ENCODE measurements at regions not wholly inside any gene's neighbourhood (a gene's known extent, or its start where the extent isn't known, plus 50 kb on each side); places are given as distances from the start of the nearest gene placed in this dataset.

DNA sequence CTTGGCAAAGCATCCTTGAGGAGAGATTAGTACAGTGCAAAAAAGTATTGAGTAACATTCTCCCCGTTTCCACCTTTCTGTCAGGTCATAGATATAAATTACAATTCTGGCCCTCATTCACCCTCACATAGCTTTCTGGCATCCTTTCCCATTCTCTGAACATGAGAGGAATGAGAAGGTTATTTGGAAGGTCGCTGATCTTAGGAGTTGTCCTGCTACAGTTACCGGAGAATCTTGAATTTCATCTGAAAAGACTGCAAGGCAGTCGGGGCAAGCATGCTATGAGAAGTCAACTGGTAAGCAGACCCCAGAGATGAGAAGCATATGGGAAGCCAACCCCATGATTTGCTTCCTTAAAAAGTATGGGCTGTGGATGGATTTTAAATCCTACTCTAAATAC is 166.7 kb upstream of the CENPW start:
- Histone ChIP-seq H3K36me3 (replicated peaks; ENCODE audit: control insufficient read depth, insufficient read depth, low read length) (no peaks in the 10 kb centered on the region), H3K4me3 (ENCODE audit: insufficient read depth, low read depth, low read length) (no peak overlapping the region), H3K27me3 (ENCODE audit: control insufficient read depth, insufficient read depth, low read length) (no peaks in the 10 kb centered on the region)
- no peak for DNase-seq

GRCh38 chr6:126174697-126175096 is 165.2 kb upstream of the CENPW start:
- no peak for DNase-seq
- no peaks in the 10 kb centered on the region for H3K27me3 ChIP-seq (ENCODE audit: control insufficient read depth, insufficient read depth, low read length)
- H3K36me3 ChIP-seq (replicated peaks; ENCODE audit: control insufficient read depth, insufficient read depth, low read length) = no peaks in the 10 kb centered on the region
- no peak overlapping the region for H3K4me3 ChIP-seq (ENCODE audit: insufficient read depth, low read depth, low read length)

DNA sequence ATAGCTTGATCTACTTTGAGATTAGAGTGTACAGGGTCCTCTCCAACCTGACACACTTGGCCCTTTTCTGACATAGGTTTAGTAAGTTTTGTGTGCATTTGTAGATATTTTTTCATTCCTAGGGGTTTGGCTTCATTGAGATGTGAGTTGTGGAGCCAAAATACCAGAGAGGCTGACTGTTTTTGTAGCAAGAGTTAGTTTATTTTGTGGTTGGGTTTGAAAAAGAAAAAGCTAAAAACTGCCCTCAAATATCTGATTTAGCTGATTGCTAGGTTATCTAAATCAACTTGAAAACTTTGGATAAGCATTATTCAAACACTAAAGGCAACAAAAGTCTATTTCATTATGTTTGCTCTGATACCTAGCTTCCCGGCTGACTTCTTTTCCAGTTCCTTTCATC is 164.7 kb upstream of the CENPW start:
- H3K27me3 ChIP-seq (ENCODE audit: control insufficient read depth, insufficient read depth, low read length) = no peaks in the 10 kb centered on the region
- DNase-seq = no peak

GRCh38 chr6:126176282-126176681 is 163.6 kb upstream of the CENPW start:
- no peak for DNase-seq
- Histone ChIP-seq H3K36me3 (replicated peaks; ENCODE audit: control insufficient read depth, insufficient read depth, low read length) (no peaks in the 10 kb centered on the region), H3K4me3 (ENCODE audit: insufficient read depth, low read depth, low read length) (no peak overlapping the region), H3K27me3 (ENCODE audit: control insufficient read depth, insufficient read depth, low read length) (no peaks in the 10 kb centered on the region)

More for the DNA sequence above, 164.7 kb upstream of the CENPW start:
- Histone ChIP-seq H3K36me3 (replicated peaks; ENCODE audit: control insufficient read depth, insufficient read depth, low read length) (no peaks in the 10 kb centered on the region), H3K4me3 (ENCODE audit: insufficient read depth, low read depth, low read length) (no peak overlapping the region)

DNA sequence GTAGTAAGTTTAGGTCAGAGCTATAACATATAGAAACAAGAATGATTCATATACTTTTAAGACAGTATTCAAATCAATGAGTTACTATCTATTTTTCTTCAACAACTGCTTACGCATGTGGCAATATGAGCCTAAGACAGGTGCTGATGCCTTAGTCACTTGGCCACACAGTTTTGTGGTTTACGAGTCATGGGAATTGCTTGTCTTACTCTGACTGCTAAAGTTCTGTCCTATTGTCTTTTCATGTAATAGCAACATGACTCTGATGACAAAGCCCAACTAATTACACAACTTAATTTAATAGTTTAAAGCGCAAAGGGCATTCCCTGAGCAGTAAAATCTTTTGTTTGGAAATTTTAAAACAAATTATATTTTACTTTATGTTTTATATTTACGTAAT is 159.3 kb upstream of the CENPW start:
- no peak for DNase-seq
- Histone ChIP-seq H3K27me3 (ENCODE audit: control insufficient read depth, insufficient read depth, low read length) (no peaks in the 10 kb centered on the region), H3K36me3 (replicated peaks; ENCODE audit: control insufficient read depth, insufficient read depth, low read length) (no peaks in the 10 kb centered on the region), H3K4me3 (ENCODE audit: insufficient read depth, low read depth, low read length) (no peak overlapping the region)

DNA sequence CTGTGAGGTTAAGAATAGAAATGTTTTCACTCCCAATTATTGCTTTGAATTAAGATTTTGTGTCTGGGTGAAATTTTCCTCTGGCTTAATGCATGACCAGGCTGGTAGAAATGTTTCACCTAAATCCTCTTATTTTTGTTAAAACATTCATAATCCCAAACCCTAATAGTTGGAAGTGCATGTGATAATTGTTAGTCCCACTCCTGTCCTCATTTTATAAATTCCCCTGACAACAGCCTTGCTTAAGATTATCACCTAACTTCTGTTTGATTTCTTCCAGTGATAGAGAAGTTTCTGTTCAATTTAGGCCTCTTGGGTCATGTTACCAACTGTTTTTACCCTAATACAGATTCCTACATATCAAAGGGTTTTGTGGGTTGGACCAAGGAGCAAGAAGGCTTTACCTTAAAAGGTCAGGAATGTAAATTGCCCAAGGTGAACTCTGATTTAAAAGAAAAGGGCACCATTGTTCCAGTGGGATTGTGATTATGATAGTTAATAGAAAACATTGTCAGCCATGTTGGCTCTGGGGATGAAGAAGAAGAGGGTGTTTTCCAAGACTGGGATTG is 158.7 kb upstream of the CENPW start:
- DNase-seq = no peak

DNA sequence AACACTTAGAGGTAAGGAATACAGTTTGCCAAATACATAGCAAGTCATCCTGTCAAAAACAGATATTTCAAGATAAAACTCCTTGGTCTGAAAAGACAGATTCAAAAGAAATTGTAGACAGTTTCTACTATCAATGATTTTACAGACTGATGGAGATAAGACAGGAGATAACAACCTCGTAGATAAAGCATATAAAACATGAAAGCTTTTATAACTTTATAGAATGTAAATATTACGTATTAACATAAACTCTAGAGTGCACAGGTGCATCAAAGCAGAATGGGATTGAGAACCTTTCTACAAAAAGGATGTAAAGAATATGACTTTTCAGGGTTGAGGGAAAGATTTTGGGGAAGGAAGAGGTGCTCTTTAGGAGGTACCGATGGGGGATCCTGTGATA is 158.0 kb upstream of the CENPW start:
- H3K4me3 ChIP-seq (ENCODE audit: insufficient read depth, low read depth, low read length) = no peak overlapping the region

More for the DNA sequence above, 158.7 kb upstream of the CENPW start:
- no peak overlapping the region for H3K4me3 ChIP-seq (ENCODE audit: insufficient read depth, low read depth, low read length)
- no peaks in the 10 kb centered on the region for H3K27me3 ChIP-seq (ENCODE audit: control insufficient read depth, insufficient read depth, low read length)
- no peaks in the 10 kb centered on the region for H3K36me3 ChIP-seq (replicated peaks; ENCODE audit: control insufficient read depth, insufficient read depth, low read length)

DNA sequence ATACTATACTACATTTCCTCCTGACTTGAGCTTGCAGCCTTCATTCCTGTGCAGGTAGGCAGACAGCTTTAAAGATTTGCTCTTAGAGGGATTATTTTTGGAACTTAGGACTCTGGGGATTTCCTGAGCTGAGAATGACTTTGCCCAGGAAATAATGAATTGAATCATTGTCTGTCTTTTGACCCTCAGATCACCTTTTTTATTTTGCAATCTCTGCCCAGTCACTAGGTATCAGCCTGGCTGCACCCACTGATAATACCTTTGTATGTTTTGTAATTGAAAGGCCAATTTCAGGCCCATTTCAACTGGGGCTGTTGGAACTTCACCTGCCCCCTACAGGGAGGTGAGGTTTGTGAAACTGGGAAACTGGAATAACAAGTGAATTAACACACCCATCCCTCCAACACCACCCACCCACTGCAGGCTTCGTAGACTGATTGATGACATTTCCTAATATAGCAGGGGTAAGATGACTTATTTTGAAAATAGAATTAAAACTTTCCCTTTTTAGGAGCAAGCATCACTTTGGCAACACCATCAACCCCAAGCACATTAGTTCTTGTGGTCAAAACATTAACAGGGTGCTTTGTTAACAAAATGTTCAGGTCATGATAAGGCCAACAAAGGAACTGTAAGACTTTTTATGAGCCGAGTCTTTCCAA is 157.1 kb upstream of the CENPW start:
- Histone ChIP-seq H3K4me3 (ENCODE audit: insufficient read depth, low read depth, low read length) (no peak overlapping the region), H3K27me3 (ENCODE audit: control insufficient read depth, insufficient read depth, low read length) (no peaks in the 10 kb centered on the region)
- no peak for DNase-seq

More for the DNA sequence above, 158.0 kb upstream of the CENPW start:
- Histone ChIP-seq H3K27me3 (ENCODE audit: control insufficient read depth, insufficient read depth, low read length) (no peaks in the 10 kb centered on the region), H3K36me3 (replicated peaks; ENCODE audit: control insufficient read depth, insufficient read depth, low read length) (no peaks in the 10 kb centered on the region)
- no peak for DNase-seq

DNA sequence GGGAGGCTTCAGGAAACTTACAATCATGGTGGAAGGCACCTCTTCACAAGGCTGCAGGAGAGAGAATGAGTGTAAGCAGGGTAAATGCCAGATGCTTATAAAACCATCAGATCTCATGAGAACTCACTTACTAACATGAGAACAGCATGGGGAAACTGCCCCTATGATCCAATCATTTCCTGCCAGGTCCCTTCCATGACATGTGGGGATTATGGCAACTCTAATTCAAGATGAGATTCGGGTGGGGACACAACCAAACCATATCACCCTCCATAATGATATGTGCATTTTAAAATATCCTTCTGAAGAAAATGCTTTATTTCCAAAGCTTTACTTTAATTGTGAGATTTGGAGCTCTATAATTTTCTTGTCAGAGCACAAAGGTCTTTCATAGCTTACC is 154.1 kb upstream of the CENPW start:
- Histone ChIP-seq H3K27me3 (ENCODE audit: control insufficient read depth, insufficient read depth, low read length) (no peaks in the 10 kb centered on the region), H3K36me3 (replicated peaks; ENCODE audit: control insufficient read depth, insufficient read depth, low read length) (no peaks in the 10 kb centered on the region), H3K4me3 (ENCODE audit: insufficient read depth, low read depth, low read length) (no peak overlapping the region)
- DNase-seq = no peak

More for the DNA sequence above, 157.1 kb upstream of the CENPW start:
- H3K36me3 ChIP-seq (replicated peaks; ENCODE audit: control insufficient read depth, insufficient read depth, low read length) = no peaks in the 10 kb centered on the region

- DNase-seq = no peak
- Histone ChIP-seq H3K36me3 (replicated peaks; ENCODE audit: control insufficient read depth, insufficient read depth, low read length) (no peaks in the 10 kb centered on the region), H3K27me3 (ENCODE audit: control insufficient read depth, insufficient read depth, low read length) (no peaks in the 10 kb centered on the region), H3K4me3 (ENCODE audit: insufficient read depth, low read depth, low read length) (no peak overlapping the region)
Measured at GRCh38 chr6:126188279-126188909, 151.5 kb upstream of the CENPW start.

GRCh38 chr6:126195625-126196236 is 144.2 kb upstream of the CENPW start:
- no peak overlapping the region for H3K4me3 ChIP-seq (ENCODE audit: insufficient read depth, low read depth, low read length)
- no peaks in the 10 kb centered on the region for H3K27me3 ChIP-seq (ENCODE audit: control insufficient read depth, insufficient read depth, low read length)
- no peaks in the 10 kb centered on the region for H3K36me3 ChIP-seq (replicated peaks; ENCODE audit: control insufficient read depth, insufficient read depth, low read length)
- DNase-seq = no peak

DNA sequence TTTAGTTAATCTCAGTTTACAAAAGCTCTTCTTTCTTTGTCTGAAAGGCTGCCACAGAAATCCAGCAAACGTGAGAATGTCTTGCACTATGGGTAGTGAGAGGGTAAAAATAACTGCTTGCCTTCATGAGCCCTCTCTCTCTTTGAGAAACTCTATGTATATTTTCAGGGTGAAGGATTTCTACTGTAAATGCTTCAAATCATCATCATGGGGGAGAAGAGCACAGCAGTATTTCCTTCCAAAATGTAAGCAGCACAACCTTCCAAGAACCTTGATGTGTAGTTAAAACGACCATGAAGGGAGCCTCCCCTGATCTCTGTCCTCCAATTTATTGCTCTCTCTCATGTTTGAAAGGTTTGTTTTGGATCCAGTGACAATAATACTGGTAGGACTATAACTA is 141.3 kb upstream of the CENPW start:
- no peaks in the 10 kb centered on the region for H3K36me3 ChIP-seq (replicated peaks; ENCODE audit: control insufficient read depth, insufficient read depth, low read length)
- DNase-seq = no peak
- H3K4me3 ChIP-seq (ENCODE audit: insufficient read depth, low read depth, low read length) = no peak overlapping the region
- H3K27me3 ChIP-seq (ENCODE audit: control insufficient read depth, insufficient read depth, low read length) = no peaks in the 10 kb centered on the region

DNA sequence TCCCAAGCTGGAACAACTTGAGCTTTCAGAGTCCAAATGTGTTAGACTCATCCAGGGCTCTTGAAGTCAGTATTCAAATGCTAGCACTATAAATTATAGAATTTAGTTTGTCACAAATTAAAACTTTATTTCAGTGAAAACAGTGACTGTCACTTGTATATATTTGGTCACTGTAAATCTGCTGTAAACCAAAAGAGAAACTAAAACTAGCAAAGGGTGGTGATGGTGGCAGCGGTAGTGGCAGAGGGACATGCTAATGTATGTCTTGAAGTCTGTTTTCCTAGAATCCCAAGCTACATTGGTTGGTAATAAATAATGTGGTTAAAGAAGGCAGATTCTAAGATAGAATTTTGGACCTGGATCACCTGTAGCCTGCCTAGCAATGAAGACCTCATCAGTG is 140.4 kb upstream of the CENPW start:
- no peaks in the 10 kb centered on the region for H3K27me3 ChIP-seq (ENCODE audit: control insufficient read depth, insufficient read depth, low read length)
- DNase-seq = no peak
- H3K4me3 ChIP-seq (ENCODE audit: insufficient read depth, low read depth, low read length) = no peak overlapping the region
- H3K36me3 ChIP-seq (replicated peaks; ENCODE audit: control insufficient read depth, insufficient read depth, low read length) = no peaks in the 10 kb centered on the region

DNA sequence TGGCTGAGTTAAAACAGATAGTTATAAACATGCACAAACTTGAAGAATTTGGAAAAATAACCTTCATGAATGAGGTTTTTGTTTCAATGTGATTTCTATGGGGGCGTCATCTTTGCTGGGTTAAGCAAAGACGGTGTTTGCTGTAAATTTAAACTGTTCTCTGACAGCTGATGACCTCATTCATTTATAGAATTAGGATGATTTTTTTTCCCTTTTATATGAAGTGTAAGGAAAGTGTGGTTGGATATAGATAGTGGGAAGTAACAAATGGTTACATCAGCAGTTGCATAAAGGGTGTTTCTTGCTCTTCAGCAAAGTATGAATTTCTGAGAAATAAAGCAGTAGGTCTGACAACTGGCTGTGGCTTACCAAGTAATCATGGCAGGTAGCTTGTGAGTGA is 137.2 kb upstream of the CENPW start:
- Histone ChIP-seq H3K27me3 (ENCODE audit: control insufficient read depth, insufficient read depth, low read length) (no peaks in the 10 kb centered on the region), H3K4me3 (ENCODE audit: insufficient read depth, low read depth, low read length) (no peak overlapping the region), H3K36me3 (replicated peaks; ENCODE audit: control insufficient read depth, insufficient read depth, low read length) (no peaks in the 10 kb centered on the region)
- DNase-seq = no peak

DNA sequence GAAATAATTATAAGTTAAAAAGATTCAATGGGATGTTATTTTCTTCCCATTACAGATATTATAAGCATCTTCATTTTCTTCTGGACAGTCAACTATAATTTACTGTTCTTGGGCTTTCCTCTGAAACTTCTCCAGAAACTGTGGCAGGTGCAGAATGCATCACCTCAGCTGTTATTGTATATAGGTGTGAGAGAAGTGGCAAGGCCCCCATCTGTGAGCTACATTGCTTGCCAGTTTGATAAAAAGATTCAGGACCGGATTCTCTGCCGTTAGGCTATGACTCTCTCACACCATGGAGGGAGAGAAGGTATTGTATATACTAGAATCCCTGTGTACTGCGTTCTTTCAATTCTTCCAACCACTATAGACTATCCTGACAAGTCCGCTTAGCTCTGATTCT is 135.8 kb upstream of the CENPW start:
- no peaks in the 10 kb centered on the region for H3K36me3 ChIP-seq (replicated peaks; ENCODE audit: control insufficient read depth, insufficient read depth, low read length)
- no peak overlapping the region for H3K4me3 ChIP-seq (ENCODE audit: insufficient read depth, low read depth, low read length)
- H3K27me3 ChIP-seq (ENCODE audit: control insufficient read depth, insufficient read depth, low read length) = no peaks in the 10 kb centered on the region
- no peak for DNase-seq
